Subcutaneous abdominal adipose tissue (tissue), 5 donors: ENCODE measurements at regions not wholly inside any gene's neighbourhood (a gene's known extent, or its start where the extent isn't known, plus 50 kb on each side); places are given as distances from the start of the nearest gene placed in this dataset.

Experiments used
- H3K27ac ChIP-seq: one replicate; pipeline ENCODE4 v1.7.0; 2013; ENCODE audit warnings: low read depth, mild to moderate bottlenecking, inconsistent platforms, low read length, moderate library complexity
- H3K27me3 ChIP-seq, 5 donors: one replicate each; pipeline ENCODE4 v1.7.0; 2013; ENCODE audit warnings: low read length in 5 of 5, inconsistent platforms in 1 of 5; ENCODE audit not compliant: control insufficient read depth in 5 of 5, insufficient read depth in 4 of 5
- H3K36me3 ChIP-seq, 5 donors: one replicate each; pipeline ENCODE4 v1.7.0; 2013; ENCODE audit warnings: low read length in 5 of 5; ENCODE audit not compliant: control insufficient read depth in 5 of 5, insufficient read depth in 5 of 5
- H3K4me1 ChIP-seq, 5 donors: one replicate each; pipeline ENCODE4 v1.7.0; 2013; ENCODE audit warnings: low read length in 5 of 5, mild to moderate bottlenecking in 3 of 5, moderate library complexity in 1 of 5; ENCODE audit not compliant: control insufficient read depth in 5 of 5, insufficient read depth in 5 of 5
- H3K4me3 ChIP-seq, 5 donors: one replicate each; pipeline ENCODE4 v1.7.0; 2013; ENCODE audit warnings: low read length in 5 of 5, low read depth in 1 of 5
- H3K9ac ChIP-seq, 5 donors: one replicate each; pipeline ENCODE4 v1.7.0; 2013; ENCODE audit warnings: low read length in 5 of 5, mild to moderate bottlenecking in 4 of 5, moderate library complexity in 3 of 5
- H3K9me3 ChIP-seq, 5 donors: one replicate each; pipeline ENCODE4 v1.7.0; 2013; ENCODE audit warnings: low read length in 5 of 5; ENCODE audit not compliant: control insufficient read depth in 5 of 5
- donor health status: healthy.
- donor health status: healthy.
- donor health status: healthy.
- donor health status: healthy.
- donor health status: healthy.

DNA sequence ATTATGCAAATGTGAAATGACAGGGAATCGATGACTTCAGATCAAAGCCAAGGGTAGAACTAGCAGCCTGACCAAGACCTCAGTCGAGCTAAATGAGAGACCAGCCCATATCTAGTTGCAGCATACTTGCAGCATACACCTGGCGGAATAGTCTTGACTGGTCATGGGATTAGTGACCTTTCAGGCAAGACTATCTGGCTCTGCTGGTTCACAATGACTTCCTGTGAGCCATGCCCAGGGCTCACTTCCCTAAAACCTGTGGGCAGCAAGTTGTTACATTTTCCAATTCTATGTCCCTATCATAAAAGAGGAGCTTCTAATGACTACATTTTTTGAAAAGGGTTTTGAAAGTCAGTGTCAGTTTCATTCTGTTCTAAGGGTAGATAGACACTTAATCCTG, 1624.9 kb upstream of the CELF4 start:
- H3K36me3 ChIP-seq, result no peaks in the 10 kb centered on the region
- H3K4me3 ChIP-seq, result no peak overlapping the region
- no peaks in the 10 kb centered on the region for H3K4me1 ChIP-seq
- H3K9ac ChIP-seq, result no peak overlapping the region
- no peaks in the 10 kb centered on the region for H3K27me3 ChIP-seq
- H3K27ac ChIP-seq, result no peak overlapping the region
- peaks cover 0 to 4% (median 0%) of the 10 kb centered on the region in 5 donors for H3K9me3 ChIP-seq

DNA sequence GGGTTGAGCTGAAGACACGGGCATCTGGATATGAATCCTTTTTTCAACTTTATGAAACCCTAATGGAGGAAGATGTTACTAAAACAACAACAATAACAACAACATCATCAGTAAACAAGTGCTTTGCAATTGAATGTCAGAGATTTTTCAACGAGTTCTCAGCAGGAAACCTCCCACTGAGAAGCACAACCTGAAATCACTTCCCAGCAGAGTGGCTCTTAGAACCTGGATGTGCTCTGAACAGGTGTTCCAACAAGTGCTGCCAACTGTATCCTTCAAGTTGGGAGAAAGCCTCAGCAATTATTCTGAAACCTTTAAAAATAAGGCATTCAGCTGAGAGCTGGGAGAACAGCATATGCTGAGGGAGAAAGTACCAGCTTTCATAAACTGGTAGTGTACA, 1622.7 kb upstream of the CELF4 start:
- Histone ChIP-seq H3K4me3 (no peak overlapping the region), H3K36me3 (no peaks in the 10 kb centered on the region), H3K27ac (no peak overlapping the region), H3K4me1 (no peaks in the 10 kb centered on the region), H3K9me3 (peaks cover 0 to 4% (median 0%) of the 10 kb centered on the region in 5 donors), H3K27me3 (no peaks in the 10 kb centered on the region), H3K9ac (no peak overlapping the region)

DNA sequence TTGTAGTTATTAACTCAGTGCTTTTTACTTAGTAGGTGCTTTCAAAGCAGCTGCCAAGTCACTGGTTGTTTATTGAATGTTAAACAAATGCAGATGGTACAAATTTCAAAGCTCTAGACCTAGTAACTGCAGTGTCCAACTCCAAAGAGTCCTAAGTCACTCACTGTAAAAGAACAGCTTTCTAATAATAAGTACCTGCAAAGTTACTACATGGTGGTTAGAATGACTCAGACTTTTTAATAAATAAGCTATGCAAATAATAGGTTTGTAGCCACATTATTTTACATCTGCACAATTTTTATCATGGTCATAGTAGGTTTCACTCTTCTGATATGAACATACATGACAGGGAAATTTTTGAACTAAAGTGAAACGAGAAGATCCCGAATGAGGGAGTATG, 1620.4 kb upstream of the CELF4 start:
- Histone ChIP-seq H3K27ac (no peak overlapping the region), H3K36me3 (no peaks in the 10 kb centered on the region), H3K9ac (no peak overlapping the region), H3K4me1 (no peaks in the 10 kb centered on the region), H3K4me3 (no peak overlapping the region), H3K9me3 (no peaks in the 10 kb centered on the region), H3K27me3 (no peaks in the 10 kb centered on the region)

DNA sequence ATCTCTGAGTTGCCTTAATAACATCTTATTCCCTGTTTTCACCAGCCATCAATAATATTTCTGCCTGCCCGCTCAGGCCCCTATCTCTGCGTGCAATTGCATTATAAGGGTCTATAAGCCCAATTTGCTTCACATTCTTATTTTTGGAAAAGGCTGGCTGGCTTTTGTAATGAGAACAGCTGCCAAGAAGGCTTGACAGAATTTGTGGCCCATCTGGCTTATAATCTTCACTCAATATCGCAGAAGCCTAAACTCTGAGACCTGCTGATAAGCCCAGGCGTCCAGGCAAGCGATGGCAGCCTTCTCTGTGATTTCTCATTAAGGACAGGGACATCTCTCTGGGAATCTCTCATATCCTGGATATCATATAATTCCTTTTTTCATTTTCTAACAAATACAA, 1618.6 kb upstream of the CELF4 start:
- H3K36me3 ChIP-seq, result no peaks in the 10 kb centered on the region
- no peaks in the 10 kb centered on the region for H3K9me3 ChIP-seq
- H3K4me1 ChIP-seq, result no peaks in the 10 kb centered on the region
- H3K9ac ChIP-seq, result no peak overlapping the region
- H3K27ac ChIP-seq, result no peak overlapping the region
- H3K27me3 ChIP-seq, result no peaks in the 10 kb centered on the region
- H3K4me3 ChIP-seq, result no peak overlapping the region

DNA sequence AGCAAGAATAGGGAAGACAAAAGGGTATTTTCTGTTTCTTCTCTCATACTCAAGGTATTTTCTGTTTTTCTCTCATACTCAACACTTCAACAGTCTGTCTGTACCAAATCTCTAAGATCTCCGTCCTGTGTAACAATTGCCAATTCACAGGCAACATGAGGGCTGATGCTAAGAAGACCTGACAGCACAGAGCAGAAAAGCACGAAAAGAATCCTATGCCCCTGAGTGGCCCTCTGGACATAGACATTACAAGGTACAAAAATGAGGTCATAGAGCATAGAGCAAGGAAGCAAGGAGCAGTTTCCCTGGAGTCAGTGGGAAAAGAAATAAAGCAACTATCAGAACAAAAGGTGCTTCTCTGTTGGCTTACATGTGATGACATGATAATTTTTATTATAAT, 1612.6 kb upstream of the CELF4 start:
- H3K27ac ChIP-seq, result no peak overlapping the region
- H3K9ac ChIP-seq, result no peak overlapping the region

DNA sequence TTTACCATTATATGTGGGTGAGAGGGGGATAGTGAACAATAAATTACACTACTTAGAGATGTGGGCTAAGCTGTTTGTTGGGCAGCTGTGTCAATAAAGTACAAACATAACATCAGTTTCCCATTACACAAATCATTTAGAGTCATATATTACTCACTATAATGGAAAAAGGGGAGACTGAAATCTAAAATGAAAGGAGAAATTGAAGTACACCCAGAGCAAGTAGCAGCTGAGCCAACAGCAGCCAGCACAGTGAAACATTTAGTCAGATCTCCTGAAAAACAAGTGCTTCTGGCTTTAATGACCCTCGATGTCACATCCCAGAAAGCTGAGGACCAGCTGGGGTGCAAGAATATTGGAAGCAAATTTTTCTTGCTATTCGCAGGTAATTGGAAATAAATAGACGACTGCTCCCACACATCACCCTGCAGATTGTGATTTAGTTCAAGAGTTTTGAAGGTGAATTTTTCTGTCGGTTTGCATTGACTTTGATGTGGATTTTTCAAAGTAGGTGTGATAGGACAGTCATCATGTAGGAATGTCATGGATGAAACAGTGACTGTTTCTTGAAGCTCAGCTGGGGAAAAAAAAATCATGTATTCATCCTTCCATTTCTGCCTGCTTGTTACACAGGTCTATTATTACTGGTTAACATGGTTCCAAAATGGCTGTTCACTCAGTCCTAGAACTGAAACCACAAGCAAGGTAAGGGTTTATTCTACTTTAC, 1607.3 kb upstream of the CELF4 start:
- no peaks in the 10 kb centered on the region for H3K4me1 ChIP-seq
- no peak overlapping the region for H3K27ac ChIP-seq
- no peak overlapping the region for H3K9ac ChIP-seq
- no peaks in the 10 kb centered on the region for H3K27me3 ChIP-seq
- no peak overlapping the region for H3K4me3 ChIP-seq
- no peaks in the 10 kb centered on the region for H3K9me3 ChIP-seq
- H3K36me3 ChIP-seq, result no peaks in the 10 kb centered on the region

More for the DNA sequence above, 1612.6 kb upstream of the CELF4 start:
- Histone ChIP-seq H3K4me3 (no peak overlapping the region), H3K9me3 (no peaks in the 10 kb centered on the region), H3K27me3 (no peaks in the 10 kb centered on the region), H3K4me1 (no peaks in the 10 kb centered on the region), H3K36me3 (no peaks in the 10 kb centered on the region)

DNA sequence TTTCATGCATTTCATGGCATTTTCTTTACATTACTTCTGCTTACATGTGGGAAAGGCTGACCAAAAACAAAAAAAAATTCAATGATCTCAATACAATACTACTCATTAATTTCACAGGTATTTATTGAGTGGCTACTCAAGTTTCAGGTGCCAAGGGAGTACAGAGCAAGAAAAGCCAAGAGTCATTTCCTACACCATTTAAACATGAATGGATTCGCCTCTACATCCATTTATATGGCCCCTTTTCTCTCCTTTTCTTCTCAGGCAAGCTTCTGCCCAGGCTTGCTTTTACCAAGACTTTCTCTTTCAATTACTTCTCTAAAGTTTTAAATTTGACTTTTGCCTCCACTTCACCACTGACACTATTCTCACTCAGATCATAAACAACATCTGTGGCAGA, 1603.1 kb upstream of the CELF4 start:
- no peak overlapping the region for H3K4me3 ChIP-seq

DNA sequence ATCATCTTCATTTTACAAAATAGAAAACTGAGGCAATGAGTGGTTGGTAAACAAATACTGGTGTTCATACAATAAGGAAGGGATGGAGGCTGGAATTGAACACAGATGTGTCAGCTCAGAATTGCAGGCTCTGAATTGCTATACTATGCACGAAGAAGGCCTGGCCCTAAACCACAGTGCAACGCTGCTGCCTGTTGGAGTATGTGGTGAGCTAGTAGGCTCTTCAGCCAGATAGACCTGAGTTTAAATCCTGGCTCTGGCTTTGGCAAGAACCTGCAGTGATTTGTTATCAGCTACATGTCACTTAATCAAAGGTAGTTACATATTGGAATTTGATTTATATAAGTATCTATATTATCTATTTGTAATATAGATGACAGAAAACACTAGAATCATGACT, 1602.4 kb upstream of the CELF4 start:
- no peaks in the 10 kb centered on the region for H3K36me3 ChIP-seq

More for the DNA sequence above, 1603.1 kb upstream of the CELF4 start:
- Histone ChIP-seq H3K36me3 (no peaks in the 10 kb centered on the region), H3K27ac (no peak overlapping the region), H3K27me3 (no peaks in the 10 kb centered on the region), H3K9me3 (no peaks in the 10 kb centered on the region), H3K9ac (no peak overlapping the region), H3K4me1 (no peaks in the 10 kb centered on the region)

DNA sequence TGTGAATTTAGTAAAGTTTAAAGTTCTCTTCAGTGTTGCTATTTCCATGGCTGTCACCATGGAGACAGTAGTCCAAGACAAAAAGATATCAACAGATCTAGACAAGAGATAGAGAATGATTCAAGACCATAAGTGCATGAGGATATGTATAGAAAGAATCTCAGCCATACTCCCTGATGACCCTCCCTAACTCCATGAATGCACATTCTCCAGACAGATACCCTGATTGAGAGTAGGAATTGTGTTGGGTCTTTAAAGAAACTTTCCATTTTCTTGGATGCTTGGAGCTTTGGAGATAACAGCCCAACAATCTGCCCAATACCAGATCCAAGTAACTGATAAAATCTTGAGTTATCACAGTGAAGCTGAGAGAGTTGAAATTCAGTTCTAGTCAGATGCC, 1601.2 kb upstream of the CELF4 start:
- Histone ChIP-seq H3K4me1 (no peaks in the 10 kb centered on the region), H3K9ac (no peak overlapping the region), H3K27me3 (no peaks in the 10 kb centered on the region), H3K4me3 (no peak overlapping the region), H3K36me3 (no peaks in the 10 kb centered on the region), H3K27ac (no peak overlapping the region), H3K9me3 (no peaks in the 10 kb centered on the region)

More for the DNA sequence above, 1602.4 kb upstream of the CELF4 start:
- Histone ChIP-seq H3K4me1 (no peaks in the 10 kb centered on the region), H3K4me3 (no peak overlapping the region), H3K9me3 (no peaks in the 10 kb centered on the region), H3K27ac (no peak overlapping the region), H3K9ac (no peak overlapping the region), H3K27me3 (no peaks in the 10 kb centered on the region)

DNA sequence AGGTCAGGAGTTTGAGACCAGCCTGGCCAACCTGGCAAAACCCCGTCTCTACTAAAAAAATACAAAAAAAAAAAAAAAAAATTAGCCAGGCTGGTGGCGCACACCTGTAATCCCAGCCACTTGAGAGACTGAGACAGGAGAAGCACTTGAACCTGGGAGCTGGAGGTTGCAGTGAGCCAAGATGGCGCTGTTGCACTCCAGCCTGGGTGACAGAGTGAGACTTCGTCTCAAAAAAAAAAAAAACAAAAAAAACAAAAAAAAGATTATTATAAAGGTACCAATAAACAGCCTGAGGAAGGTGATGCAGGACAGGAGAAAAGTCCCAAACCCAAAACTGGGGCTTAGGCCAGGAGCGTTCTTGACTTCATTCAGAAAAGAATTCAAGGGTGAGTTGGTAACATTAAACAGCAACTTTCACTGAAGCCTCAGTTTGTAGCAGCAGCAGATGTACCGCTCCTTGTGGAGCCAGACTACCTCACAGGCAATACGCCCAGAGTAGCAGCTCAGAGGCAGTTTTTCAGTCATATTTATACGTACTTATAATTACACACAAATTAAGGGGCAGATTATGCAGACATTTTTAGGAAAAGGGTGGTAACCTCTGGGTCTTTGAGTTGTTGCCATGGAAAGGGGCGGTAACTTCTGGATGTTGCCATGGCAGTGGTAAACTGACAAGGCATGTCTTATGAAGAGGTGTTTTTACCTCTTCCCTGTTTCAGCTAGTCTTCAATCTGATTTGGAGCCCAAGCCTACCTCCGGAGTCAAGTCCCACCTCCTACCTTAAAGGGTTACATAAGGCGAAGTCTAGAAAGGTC, 1596.6 kb upstream of the CELF4 start:
- no peaks in the 10 kb centered on the region for H3K9me3 ChIP-seq
- no peaks in the 10 kb centered on the region for H3K27me3 ChIP-seq
- no peak overlapping the region for H3K9ac ChIP-seq
- H3K27ac ChIP-seq, result no peak overlapping the region
- no peaks in the 10 kb centered on the region for H3K4me1 ChIP-seq
- no peak overlapping the region for H3K4me3 ChIP-seq
- no peaks in the 10 kb centered on the region for H3K36me3 ChIP-seq
